ENCODE measurements at regions not wholly inside any gene's neighbourhood (a gene's known extent, or its start where the extent isn't known, plus 50 kb on each side); places are given as distances from the start of the nearest gene placed in this dataset.

DNA sequence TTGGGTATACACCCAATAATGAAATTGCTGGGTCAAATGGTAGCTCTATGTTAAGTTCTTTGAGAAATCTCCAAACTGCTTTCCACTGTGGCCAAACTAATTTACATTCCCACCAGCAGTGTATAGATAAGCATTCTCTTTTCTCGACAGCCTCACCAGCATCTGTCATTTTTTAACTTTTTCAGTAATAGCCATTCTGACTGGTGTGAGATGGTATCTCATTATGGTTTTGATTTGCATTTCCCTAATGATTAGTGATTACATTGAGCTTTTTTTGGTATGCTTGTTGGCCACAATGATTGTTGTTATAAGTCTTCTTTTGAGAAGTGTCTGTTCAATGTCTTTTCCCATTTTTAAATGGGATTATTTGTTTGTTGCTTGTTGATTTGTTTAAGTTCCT is 50.4 kb upstream of the EPAS1 start:
- Histone ChIP-seq H2AFZ (ENCODE audit: low read depth, low read length) (no peak overlapping the region), H2BK15ac (ENCODE audit: low read depth, poor library complexity, severe bottlenecking) (no peak overlapping the region), H2AK5ac (ENCODE audit: low read length, severe bottlenecking) (no peak overlapping the region), H3K9ac (ENCODE audit: low read length) (no peak overlapping the region), H3K36me3 (ENCODE audit: control insufficient read depth in 1 of 2, insufficient read depth in 2 of 2, low read depth in 1 of 2, low read length in 2 of 2) (no peaks in the 10 kb centered on the region), H3K79me1 (replicated peaks; ENCODE audit: low read length, poor library complexity, severe bottlenecking) (no peaks in the 10 kb centered on the region), H3K4me3 (ENCODE audit: insufficient read depth in 1 of 2, low read depth in 1 of 2, low read length in 2 of 2) (no peak overlapping the region), H2BK120ac (ENCODE audit: low read depth, low read length) (no peak overlapping the region), H3K4me2 (ENCODE audit: low read length, poor library complexity, severe bottlenecking) (no peak overlapping the region), H4K8ac (ENCODE audit: low read length) (no peak overlapping the region), H3K14ac (ENCODE audit: low read length in 2 of 2) (no peak overlapping the region), H2BK12ac (ENCODE audit: low read length in 2 of 2) (no peak overlapping the region), H4K91ac (ENCODE audit: low read length) (no peak overlapping the region), H3K4ac (ENCODE audit: low read depth in 1 of 2, low read length in 2 of 2) (no peak overlapping the region), H3K27ac (ENCODE audit: low read length, poor library complexity, severe bottlenecking) (no peak overlapping the region), H2BK5ac (ENCODE audit: low read depth, low read length, poor library complexity, severe bottlenecking) (no peak overlapping the region), H3K18ac (ENCODE audit: low read depth in 1 of 2, low read length in 2 of 2) (no peak overlapping the region), H3K4me1 (ENCODE audit: control insufficient read depth, insufficient read depth, low read depth, low read length) (no peaks in the 10 kb centered on the region), H3K27me3 (ENCODE audit: control insufficient read depth in 1 of 2, insufficient read depth in 1 of 2, low read length in 2 of 2) (no peaks in the 10 kb centered on the region), H3K9me3 (ENCODE audit: control insufficient read depth, low read length) (no peaks in the 10 kb centered on the region), H3K23ac (ENCODE audit: low read length in 2 of 2) (no peak overlapping the region)
- no CpG with 5 or more reads among the region's 1 CpG for WGBS
- DNase-seq: no peak

Data from mesenchymal stem cell (in vitro differentiated cells and primary cell).